GM10266 (cell line): ENCODE measurements at regions not wholly inside any gene's neighbourhood (a gene's known extent, or its start where the extent isn't known, plus 50 kb on each side); places are given as distances from the start of the nearest gene placed in this dataset.

ENCODE experiments used
- DNase-seq: peaks from one replicate; pipeline ENCODE4 v3.0.0; 2012; ENCODE audit errors: extremely low spot score
- TF ChIP-seq, protein P1 (sequence below): IDR thresholded peaks from 2 replicates; pipeline ENCODE4 v1.5.1; 2012; ENCODE audit warnings: mild to moderate bottlenecking, low read depth; ENCODE audit not compliant: control insufficient read depth, insufficient read depth; ENCODE audit errors: missing control alignments

DNA sequence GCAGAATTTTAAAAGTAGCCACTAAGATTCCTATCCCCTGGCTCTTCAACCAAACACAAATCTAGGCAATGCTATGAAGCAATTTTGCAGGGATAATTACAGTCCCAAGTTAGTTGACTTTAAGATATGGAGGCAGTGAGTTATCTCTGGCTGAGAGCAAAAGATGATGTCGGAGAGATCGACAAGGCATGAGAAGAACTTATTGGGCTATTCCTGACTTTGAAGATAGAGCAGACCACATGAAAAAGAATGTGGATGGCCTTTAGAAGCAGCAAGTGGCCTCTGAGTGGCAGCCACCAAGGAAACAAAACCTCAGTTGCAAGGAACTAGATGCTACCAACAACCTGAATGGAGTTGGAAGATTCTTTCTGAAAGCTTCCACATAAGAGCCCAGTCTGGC lies 58.2 kb upstream of the PPM1B start:
- DNase-seq = no peak
- TF ChIP-seq, protein P1, sequence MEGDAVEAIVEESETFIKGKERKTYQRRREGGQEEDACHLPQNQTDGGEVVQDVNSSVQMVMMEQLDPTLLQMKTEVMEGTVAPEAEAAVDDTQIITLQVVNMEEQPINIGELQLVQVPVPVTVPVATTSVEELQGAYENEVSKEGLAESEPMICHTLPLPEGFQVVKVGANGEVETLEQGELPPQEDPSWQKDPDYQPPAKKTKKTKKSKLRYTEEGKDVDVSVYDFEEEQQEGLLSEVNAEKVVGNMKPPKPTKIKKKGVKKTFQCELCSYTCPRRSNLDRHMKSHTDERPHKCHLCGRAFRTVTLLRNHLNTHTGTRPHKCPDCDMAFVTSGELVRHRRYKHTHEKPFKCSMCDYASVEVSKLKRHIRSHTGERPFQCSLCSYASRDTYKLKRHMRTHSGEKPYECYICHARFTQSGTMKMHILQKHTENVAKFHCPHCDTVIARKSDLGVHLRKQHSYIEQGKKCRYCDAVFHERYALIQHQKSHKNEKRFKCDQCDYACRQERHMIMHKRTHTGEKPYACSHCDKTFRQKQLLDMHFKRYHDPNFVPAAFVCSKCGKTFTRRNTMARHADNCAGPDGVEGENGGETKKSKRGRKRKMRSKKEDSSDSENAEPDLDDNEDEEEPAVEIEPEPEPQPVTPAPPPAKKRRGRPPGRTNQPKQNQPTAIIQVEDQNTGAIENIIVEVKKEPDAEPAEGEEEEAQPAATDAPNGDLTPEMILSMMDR = no peak

DNA sequence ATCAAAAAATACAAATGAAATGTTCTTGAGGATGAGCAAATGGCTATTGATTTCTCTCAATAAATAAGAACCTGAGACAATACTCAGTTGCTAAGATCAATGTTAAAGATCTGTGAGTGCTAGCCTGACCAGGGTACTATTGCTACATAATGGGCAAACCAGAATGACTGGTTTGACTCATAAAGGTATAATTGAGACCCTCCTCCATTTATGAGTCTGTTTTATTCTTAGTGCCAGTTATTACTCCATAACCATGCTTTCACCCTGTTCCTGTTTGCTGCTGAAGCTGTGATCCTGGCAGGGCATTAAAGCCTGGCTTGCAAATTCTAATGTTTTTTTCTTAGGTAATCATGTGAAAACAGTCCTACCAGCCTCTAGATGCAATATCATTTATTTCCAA lies 56.6 kb upstream of the PPM1B start:
- TF ChIP-seq, protein P1 = no peak
- DNase-seq = no peak

DNA sequence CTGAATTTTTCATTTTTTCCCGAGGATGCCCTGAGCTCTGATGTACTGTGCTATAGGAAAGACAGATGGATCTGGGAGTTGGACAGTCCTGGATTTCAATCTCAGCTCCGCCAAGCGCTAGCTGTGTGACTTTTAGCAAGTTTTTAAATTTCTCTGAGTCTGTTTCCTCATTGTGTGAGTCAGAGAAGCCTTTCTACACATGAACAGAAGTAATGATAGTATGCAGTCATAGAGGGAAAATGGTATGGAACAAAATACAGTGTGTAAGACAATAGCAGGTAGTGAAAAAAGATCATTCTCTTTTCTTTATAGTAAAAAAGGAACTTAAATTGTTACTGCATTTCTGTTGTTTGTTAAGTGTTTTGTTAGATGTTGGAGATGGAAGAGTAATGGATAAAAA lies 52.4 kb upstream of the PPM1B start:
- TF ChIP-seq, protein P1 = no peak
- DNase-seq = no peak

DNA sequence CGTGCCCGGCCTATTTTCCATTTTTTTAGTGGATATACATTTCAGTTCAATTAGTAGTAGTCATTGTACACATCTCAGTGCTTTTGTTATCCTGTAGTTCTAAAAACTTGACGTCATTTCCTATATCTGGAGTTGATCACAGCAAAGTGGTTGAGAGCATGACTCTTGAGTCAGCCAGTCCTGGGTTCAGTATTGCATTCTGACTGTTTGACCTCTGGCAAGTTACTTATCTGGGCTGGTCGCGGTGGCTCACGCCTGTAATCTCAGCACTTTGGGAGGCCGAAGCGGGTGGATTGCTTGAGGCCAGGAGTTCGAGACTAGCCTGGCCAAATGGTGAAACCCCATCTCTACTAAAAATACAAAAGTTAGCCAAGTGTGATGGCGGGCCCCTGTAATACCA lies 50.4 kb upstream of the PPM1B start:
- TF ChIP-seq, protein P1 = no peak

More for the DNA sequence above, 50.4 kb upstream of the PPM1B start:
- DNase-seq = no peak
